ENCODE measurements at regions not wholly inside any gene's neighbourhood (a gene's known extent, or its start where the extent isn't known, plus 50 kb on each side); places are given as distances from the start of the nearest gene placed in this dataset.

DNA sequence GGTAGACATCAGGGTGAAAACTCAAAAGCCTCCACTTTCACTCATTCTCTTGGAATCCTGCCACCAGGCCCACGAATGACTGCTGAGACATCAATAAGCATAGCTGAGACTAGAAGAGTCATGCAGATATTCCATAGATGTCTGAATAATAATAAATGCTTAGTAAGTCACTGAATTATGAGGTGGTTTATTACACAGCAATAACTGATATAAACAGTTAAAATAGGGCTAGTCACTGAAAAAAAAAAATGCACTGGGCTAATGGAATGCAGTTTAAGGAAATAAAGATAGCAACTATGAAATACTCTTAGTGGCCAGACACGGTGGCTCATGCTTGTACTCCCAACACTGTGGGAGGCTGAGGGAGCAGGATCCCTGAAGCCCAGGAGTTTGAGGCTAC, 262.8 kb upstream of the CDH6 start:
- H3K56ac ChIP-seq (replicated peaks; ENCODE audit: insufficient read length, low read depth, low read length), result no peak overlapping the region
- 84% methylated on average over 2 of the region's 2 CpGs; no CpG with 5 or more reads in 1 of the 2 experiments for WGBS, 2 experiments (ENCODE audit: extremely low coverage in 1 of 2, insufficient coverage in 1 of 2, insufficient read length in 1 of 2, insufficient replicate concordance in 2 of 2, low coverage in 1 of 2, low lambda C conversion rate in 2 of 2, missing lambda C conversion rate in 1 of 2)
- no peak overlapping the region for H3K23ac ChIP-seq (ENCODE audit: insufficient read length)
- no peak overlapping the region for H3K27ac ChIP-seq (ENCODE audit: low read depth, low read length)
- no peak overlapping the region for H2AK5ac ChIP-seq (ENCODE audit: low read depth, low read length)
- H3K36me3 ChIP-seq (ENCODE audit: control insufficient read depth in 2 of 4, insufficient read depth in 4 of 4, low read length in 3 of 4), result no peaks in the 10 kb centered on the region
- FAIRE-seq (no peak), DNase-seq (ENCODE audit: low read depth in 1 of 2, low spot score in 2 of 2) (no peak)
- no peak overlapping the region for H4K91ac ChIP-seq (replicated peaks; ENCODE audit: insufficient read length, low read length)
- no peak overlapping the region for H2BK12ac ChIP-seq (ENCODE audit: low read depth, low read length)
- no peak overlapping the region for H3K4me2 ChIP-seq (ENCODE audit: insufficient read depth in 1 of 2, low read depth in 2 of 2, low read length in 2 of 2)
- H3K79me1 ChIP-seq (ENCODE audit: low read depth, low read length), result no peaks in the 10 kb centered on the region
- no peak overlapping the region for H2BK15ac ChIP-seq (ENCODE audit: low read length)
- ChIA-PET POLR2A (ENCODE audit: partially characterized antibody) (no interaction called here), CTCF (ENCODE audit: partially characterized antibody) (interaction anchor here (1.2 kb wide), 1 partner anchor 15 kb away, joined by 4 read pairs; no protein-coding TSS in a partner anchor)
- no peaks in the 10 kb centered on the region for H3K79me2 ChIP-seq (ENCODE audit: control insufficient read depth in 1 of 2, insufficient read depth in 2 of 2, low read length in 2 of 2)
- no peaks in the 10 kb centered on the region for H3K9me3 ChIP-seq (ENCODE audit: insufficient read depth in 2 of 2, low read depth in 1 of 2, low read length in 1 of 2)
- H2BK120ac ChIP-seq (replicated peaks; ENCODE audit: low read depth, low read length), result no peak overlapping the region
- H3K9ac ChIP-seq (replicated peaks in 1 of 4; ENCODE audit: extremely low read depth in 1 of 4, low read depth in 3 of 4, low read length in 3 of 4), result no peak overlapping the region
- no peak overlapping the region for H4K5ac ChIP-seq (ENCODE audit: insufficient read length, low read depth, low read length)
- no peak overlapping the region for H3K4me3 ChIP-seq (ENCODE audit: extremely low read depth in 1 of 4, insufficient read depth in 2 of 4, low read depth in 3 of 4, low read length in 4 of 4)
- H4K20me1 ChIP-seq (replicated peaks in 1 of 2; ENCODE audit: control insufficient read depth in 1 of 2, insufficient read depth in 2 of 2, low read length in 2 of 2), result no peaks in the 10 kb centered on the region
- H3K23me2 ChIP-seq (ENCODE audit: low read depth, low read length), result no peaks in the 10 kb centered on the region
- peaks cover 0 to 5% (median 2%) of the 10 kb centered on the region in 4 experiments; a peak in 2 of 7 replicates for H3K4me1 ChIP-seq (replicated peaks in 1 of 4; ENCODE audit: control insufficient read depth in 3 of 4, insufficient read depth in 4 of 4, low read length in 3 of 4)
- no peak overlapping the region for H4K8ac ChIP-seq (ENCODE audit: extremely low read depth, insufficient read depth, low read length)
- no peak overlapping the region for H3K4ac ChIP-seq (replicated peaks; ENCODE audit: insufficient read length, low read depth, low read length)
- no peak overlapping the region for H2BK5ac ChIP-seq (ENCODE audit: low read depth, low read length)
- no peak overlapping the region for H2AFZ ChIP-seq (ENCODE audit: low read length)
- H3K18ac ChIP-seq (ENCODE audit: extremely low read depth, low read length), result no peak overlapping the region
- no peak overlapping the region for H2BK20ac ChIP-seq (ENCODE audit: low read length)
- H3K27me3 ChIP-seq (replicated peaks in 1 of 4; ENCODE audit: control insufficient read depth in 3 of 4, extremely low read depth in 1 of 4, insufficient read depth in 3 of 4, low read length in 3 of 4), result no peaks in the 10 kb centered on the region
- H3K14ac ChIP-seq (ENCODE audit: insufficient read length), result no peak overlapping the region
- TF ChIP-seq SIRT6 (IDR thresholded peaks at IDR 0.05; ENCODE audit: low read length) (no peak), CEBPB (IDR thresholded peaks at IDR 0.05; ENCODE audit: low read depth, low read length) (no peak), KDM1A (IDR thresholded peaks at IDR 0.05; ENCODE audit: borderline replicate concordance, low read length) (no peak), SP2 (IDR thresholded peaks at IDR 0.05; ENCODE audit: low read length) (no peak), KDM5A (IDR thresholded peaks at IDR 0.05; ENCODE audit: low read length) (no peak)

All from H1 (cell line).